Loucy (cell line): ENCODE measurements at regions not wholly inside any gene's neighbourhood (a gene's known extent, or its start where the extent isn't known, plus 50 kb on each side); places are given as distances from the start of the nearest gene placed in this dataset.
"Not testable (repeated sequence)": the region's sequence is repeated elsewhere in the genome, so short reads cannot be mapped to it uniquely, and the experiment has no call there.

Experiments used
- EZH2phosphoT487 ChIP-seq: fragments of 200-600 bp; IDR thresholded peaks from 2 replicates; pipeline ENCODE4 v1.6.1; 2018; ENCODE audit warnings: antibody characterized with exemption, mild to moderate bottlenecking, moderate library complexity, borderline replicate concordance
- TF ChIP-seq, protein P1 (sequence below): fragments of 200-600 bp; sonication (generic); conservative IDR thresholded peaks from 2 replicates; pipeline ENCODE4 v1.5.1; 2014; ENCODE audit warnings: mild to moderate bottlenecking, antibody characterized with exemption, low read length

DNA sequence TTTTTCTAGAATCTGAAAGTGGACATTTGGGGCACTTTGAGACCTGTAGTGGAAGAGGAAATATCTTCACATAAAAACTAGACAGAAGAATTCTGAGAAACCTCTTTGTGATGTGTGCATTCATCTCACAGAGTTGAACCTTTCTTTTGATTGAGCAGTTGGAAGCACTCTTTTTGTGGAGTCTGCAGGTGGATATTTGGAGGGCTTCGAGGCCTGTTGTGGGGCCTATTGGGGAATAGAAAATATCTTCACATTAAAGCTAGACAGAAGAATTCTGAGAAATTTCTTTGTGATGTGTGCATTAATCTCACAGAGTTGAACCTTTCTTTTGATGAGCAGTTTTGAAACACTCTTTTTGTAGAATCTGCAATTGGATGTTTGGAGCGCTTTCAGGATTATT is 236.2 kb downstream of the FOXD4L6 start:
- TF ChIP-seq, protein P1, sequence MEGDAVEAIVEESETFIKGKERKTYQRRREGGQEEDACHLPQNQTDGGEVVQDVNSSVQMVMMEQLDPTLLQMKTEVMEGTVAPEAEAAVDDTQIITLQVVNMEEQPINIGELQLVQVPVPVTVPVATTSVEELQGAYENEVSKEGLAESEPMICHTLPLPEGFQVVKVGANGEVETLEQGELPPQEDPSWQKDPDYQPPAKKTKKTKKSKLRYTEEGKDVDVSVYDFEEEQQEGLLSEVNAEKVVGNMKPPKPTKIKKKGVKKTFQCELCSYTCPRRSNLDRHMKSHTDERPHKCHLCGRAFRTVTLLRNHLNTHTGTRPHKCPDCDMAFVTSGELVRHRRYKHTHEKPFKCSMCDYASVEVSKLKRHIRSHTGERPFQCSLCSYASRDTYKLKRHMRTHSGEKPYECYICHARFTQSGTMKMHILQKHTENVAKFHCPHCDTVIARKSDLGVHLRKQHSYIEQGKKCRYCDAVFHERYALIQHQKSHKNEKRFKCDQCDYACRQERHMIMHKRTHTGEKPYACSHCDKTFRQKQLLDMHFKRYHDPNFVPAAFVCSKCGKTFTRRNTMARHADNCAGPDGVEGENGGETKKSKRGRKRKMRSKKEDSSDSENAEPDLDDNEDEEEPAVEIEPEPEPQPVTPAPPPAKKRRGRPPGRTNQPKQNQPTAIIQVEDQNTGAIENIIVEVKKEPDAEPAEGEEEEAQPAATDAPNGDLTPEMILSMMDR: not testable (repeated sequence)
- TF ChIP-seq EZH2phosphoT487: not testable (repeated sequence)
